HG03097 (cell line): ENCODE measurements at regions not wholly inside any gene's neighbourhood (a gene's known extent, or its start where the extent isn't known, plus 50 kb on each side); places are given as distances from the start of the nearest gene placed in this dataset.

ENCODE experiments used
- ATAC-seq: cut with Tn5 transposase; IDR thresholded peaks from one replicate; pipeline ENCODE4 v1.9.1; 2021; ENCODE audit not compliant: unreplicated experiment, low FRiP score

- no peak for ATAC-seq
Observed at GRCh38 chr1:83773059-83773458, 225.9 kb downstream of the TTLL7 start.

DNA sequence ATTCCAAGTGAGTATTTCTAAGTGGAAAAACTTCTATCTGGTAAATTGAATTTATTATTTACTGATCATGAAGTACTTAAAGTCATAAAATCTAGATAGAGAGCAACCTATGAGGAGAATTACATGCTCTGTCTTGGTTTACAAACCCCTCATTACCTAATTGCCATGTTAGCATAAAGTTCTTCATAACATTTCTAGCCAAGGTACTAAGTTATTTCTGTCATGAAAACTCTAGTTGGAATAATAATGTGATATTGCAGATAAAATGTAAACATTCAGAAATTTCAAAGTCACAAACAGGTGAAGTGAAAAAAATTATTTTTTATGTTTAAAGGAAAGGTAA is 228.6 kb downstream of the TTLL7 start:
- no peak for ATAC-seq

DNA sequence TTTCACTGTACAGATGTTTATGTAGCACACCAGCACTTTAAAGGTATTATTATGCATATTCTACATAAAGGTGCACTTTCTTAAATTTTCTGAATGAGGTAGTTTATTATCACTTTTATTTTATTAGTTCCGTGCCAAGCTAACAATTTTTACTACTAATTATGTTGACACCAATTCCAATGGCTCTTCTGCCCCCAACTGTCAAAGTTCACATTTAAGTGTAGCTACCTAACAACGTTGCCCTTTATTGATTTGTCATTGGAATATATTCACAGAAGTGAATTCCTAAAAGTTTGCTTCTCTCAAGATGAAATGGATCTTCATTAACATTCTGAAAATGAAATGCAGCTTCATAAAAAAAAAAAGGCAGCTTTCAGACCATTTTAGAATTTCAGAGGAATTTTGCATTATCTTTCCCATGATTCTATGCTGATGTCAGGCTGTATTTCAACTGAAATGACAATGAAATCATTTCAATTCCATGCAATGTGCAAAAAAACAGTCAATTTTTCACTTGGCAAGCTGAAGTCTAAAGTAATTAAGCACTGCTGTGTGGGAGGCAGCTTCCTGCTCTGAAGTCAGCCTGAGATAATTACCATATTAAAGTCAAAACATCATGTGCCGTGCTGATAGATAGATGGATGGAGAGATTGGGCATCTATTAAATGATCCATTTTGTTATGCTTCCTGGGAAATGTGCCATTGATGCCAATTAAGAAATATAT is 229.2 kb downstream of the TTLL7 start:
- ATAC-seq, result no peak

DNA sequence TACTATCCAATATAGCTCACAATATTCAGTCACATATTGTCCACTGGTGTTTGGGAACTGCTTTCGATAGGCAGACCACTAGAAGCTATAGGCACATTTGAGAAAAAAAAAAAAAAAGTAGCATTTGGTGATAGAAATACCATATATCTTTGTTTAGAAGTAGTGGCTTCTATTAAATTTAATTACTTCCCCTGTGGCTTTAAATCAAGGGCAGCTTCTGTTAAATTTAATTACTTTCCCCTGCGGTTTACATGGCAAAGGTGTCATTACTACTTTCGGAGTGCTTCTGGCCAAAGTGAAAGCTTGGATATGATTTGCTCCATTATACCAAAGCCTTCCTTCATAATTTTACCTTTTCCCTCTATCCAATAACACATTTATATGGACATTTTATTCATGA is 229.9 kb downstream of the TTLL7 start:
- no peak for ATAC-seq

DNA sequence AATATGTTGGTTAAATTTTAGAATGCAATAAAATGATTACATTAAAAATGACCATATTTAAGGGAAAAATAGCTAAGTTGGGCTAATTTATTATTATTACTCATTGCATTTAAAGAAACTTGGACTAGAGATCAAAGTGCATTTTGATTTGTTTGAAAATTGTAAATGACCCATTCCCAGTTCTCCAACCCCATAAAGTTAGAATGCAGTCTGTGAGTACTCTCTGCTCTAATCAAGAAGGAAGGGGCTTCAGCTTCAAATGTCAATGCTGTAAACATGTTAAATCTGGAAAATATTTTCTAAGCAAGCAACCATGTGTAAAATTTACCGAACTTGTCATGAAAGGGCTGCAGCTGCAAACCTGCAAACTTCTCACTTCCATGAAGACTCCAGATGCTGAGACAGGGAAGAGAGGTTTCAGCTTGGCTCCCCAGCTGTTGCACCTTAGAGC is 232.7 kb downstream of the TTLL7 start:
- no peak for ATAC-seq

DNA sequence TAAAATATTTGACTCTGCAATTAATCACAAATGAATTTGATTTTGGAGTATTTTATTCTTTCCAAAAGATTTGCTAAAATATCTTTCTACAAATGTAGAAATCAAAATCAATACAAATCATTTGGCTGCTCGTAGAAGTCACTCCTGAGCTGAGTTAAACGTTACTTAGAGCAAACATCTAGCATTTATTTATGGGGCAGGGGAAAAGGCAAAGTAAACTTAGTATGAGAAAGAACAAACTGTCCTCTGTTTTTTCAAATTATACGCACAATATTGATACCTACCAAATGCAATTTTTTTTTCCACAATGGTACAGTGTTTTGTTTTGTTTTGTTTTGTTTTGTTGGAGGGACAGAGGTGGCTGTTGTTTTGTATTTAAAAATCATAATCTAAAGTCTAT is 233.8 kb downstream of the TTLL7 start:
- no peak for ATAC-seq

DNA sequence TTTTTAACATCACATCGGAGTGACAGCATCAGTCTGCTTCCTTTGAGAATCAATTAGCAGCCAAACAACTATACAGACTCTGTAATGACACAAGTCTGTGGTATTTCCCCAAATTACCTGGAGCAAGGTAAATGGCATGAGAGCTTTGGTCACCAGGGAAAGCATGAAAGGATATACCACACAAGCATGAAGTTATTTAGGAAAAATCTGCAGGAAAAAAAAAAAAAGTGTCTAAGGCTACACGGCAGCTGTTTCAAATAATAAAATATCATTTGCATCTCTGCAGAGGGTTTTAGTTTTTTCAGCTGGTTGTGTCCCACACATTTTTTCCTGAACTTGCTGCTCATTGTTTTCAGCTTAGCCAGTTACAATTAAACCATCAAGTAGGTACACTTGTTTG is 234.7 kb downstream of the TTLL7 start:
- no peak for ATAC-seq

DNA sequence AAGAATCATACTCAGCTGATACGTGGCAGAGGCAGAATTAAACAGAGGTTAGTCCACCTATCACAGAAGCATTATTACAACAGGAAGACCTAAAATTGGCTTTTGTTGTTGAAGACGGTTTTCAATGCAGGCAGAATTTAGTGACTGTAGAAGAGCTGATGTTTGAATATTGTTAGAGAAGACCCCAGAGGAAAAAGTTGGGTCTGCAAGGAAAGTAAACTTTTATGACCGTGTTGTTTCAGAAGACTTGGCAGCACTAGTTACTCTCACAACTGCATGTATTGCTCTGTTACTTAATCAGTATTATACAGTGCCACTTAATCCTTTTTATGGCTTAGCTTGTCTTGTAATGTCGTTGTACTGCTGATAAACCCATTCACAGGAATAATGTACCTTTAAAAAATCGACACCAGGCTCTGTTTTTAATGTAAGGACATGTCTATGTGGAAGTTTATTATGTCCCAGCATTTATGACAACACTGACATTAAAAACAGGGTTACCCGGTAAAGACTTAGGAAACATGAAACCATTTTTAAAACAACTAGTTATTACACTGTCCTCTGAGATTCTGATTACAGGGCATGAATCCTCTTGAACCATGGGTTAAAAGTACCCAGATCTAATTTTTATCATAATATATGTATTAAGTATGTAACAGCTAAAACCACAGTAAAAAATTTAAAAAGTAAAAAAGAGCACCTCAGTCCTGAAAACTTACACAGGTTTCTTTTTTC is 235.4 kb downstream of the TTLL7 start:
- no peak for ATAC-seq

DNA sequence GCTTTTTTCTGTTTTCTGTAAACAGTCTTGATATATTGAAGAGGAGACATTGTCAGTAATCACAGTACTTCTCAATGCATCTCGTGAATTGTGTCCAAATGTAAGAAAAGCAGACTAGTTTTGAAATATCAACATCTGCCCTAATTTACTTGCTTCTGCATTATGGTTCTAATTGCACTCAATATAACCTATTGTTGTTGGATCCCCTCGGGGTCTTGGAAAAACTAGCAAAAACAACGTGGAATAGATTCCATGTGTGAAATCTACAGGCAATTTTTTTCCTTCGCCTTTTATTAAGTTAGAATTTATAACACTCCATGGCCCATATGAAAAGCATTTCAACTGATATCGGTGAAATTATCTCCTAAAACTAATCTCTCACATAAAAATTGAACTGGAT is 236.5 kb downstream of the TTLL7 start:
- ATAC-seq, result no peak

- ATAC-seq, result no peak
Observed at GRCh38 chr1:83762039-83762365, 236.9 kb downstream of the TTLL7 start.

DNA sequence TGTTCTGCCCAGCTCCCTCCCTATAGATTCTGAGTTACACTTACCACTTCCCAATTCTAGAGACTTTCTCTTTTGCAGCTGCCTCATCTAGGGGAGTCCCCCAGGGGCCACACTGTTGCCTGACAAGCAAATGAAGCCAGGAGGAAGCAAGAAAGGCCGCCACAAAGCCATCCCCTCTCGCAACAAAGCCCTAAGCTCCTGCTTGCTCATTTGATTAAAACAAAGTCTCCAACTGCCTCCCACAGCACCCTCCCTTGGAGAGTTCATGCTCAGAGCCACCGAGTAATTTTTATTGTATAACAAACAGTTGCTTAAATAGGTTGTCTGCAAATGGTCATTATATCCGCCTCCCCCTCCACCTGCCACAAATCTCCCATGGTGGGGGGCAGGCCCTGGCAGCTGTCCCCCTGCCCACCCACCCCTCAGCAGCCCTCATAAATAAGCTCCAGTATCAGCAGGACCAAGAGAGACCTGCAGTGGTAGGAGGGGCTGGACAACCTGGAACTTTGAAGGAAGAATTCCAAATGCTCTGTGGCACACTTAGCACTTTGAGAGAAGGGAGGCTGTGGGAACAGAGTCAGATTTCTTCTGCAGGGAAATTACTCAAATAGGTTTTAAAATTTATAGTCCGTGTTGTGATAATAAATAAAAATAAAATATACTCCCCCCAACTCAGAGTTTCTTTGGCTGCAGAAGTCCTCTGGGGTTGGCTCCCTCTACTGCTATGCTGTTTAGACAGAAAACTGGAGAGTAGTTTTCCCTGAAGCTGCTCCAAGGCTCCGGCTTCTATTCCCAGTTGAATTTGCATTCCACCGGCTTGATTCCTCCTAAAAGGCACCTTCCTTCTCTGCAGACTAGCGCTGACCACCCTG is 237.5 kb downstream of the TTLL7 start:
- ATAC-seq, result peak; percentile 98

DNA sequence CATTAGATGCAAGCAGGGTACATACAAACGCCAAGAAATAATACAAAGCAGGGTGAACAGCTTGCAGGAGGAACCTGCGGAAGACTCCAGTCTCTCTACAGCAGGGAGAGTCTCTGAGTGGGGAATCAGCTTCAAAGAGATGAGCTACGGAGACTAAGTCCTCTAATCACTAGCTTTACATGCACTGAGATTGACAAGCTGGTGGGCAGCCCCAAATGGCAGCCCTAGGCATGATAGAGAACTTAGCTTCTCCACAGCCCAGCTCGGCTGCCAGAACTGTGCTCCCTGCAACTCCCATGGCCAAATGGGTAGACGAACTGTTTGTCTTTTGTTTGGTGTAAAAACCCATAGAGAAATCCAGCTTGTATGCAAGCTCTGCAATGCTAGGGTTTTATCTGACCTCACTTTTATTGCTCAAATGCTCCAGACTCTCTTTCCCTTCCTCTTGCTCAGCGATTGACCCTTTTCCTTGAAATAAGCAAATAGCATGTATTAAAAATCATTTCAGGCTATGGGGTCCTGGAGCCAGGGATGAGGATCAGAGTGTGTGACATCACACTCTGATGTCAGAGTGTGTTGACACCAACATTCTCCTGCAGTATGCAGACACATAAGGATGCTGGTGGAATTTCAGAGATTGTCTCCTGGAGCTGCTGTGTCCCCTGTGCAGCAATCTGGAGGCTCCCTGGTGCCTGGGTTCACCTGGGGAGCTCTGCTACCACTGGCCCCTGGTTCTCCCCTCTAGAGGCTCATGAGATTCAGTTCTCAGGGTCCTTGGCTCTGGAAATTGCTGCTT is 238.5 kb downstream of the TTLL7 start:
- ATAC-seq, result no peak

DNA sequence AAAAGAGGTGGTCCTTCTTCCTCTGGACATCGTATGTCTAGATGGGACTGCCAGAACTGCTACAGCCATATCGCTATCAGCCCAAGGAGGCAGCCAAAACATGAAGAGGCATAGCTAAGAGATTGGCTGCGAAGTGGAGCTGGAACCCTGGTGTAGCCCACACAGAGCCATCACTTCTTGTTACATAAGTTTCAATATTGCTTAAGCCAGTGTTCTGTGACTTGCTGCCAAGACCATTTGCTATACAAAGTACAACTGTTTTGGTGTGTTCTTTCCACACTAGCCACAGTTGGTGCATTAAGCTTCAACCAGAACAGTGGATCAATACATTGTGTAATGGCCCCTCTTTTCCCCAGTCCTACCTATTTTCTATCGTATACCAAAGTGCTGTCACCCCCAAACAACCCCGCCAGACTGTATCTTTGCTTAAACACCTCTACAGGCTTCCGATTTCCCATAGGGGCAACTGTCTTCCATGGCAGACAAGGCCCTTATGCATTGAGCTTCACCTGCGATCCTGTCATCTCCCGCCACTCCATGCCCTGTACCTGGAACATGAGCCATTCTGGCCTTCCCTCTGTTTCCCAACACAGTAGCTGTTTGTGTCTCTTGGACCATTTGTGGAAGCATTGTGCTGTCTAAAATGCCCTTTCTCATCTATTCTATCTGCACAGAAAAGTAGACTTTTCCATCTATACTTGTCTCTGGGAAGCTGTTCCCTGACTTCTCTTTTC is 241.8 kb downstream of the TTLL7 start:
- ATAC-seq, result no peak

DNA sequence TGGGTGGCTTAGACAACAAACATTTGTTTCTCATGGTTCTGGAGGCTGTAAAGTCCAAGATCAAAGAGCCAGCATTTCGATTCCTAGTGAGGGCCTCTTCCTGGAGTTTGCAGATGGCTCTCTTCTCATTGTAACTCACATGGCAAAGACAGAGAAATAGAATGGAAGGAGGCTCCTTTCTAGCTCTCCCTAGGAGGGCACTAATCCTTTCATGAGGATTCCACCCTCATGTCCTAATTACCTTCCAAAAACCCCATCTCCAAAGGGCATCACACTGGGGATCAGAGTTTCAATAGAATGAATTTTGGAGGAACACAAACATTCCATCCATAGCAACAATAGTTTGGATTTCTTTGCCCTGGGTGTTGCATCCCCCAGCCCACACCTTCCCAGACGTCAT is 247.3 kb downstream of the TTLL7 start:
- no peak for ATAC-seq

DNA sequence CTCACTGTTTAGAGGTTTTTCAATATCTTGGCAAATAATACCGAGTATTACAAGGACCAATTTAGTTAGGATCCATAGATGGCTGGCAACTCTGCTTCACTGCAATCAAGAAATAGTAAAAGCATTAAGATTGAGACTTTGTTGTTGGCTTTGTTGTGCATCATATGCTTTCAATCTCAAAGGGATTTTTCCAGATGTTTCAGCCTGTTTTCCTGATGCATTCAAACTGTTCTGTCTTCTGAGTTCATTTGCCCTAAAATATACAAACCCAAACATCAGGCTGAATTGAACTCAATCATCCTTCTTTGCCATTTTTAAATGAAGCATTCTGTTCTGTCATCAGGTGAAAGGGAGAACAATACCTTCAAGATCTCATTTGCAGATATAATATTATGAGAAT is 248.7 kb downstream of the TTLL7 start:
- ATAC-seq, result no peak

- ATAC-seq, result no peak
Observed at GRCh38 chr1:83747853-83748482, 251.0 kb downstream of the TTLL7 start.

GRCh38 chr1:83746234-83746633 is 252.7 kb downstream of the TTLL7 start:
- ATAC-seq, result no peak

- ATAC-seq, result no peak
Observed at GRCh38 chr1:83742446-83742845, 256.5 kb downstream of the TTLL7 start.

GRCh38 chr1:83741770-83742169 is 257.2 kb downstream of the TTLL7 start:
- no peak for ATAC-seq

- ATAC-seq, result no peak
Observed at GRCh38 chr1:83741348-83741747, 257.6 kb downstream of the TTLL7 start.
